Stimulated activated CD4-positive, alpha-beta T cell treated with anti-CD3 and anti-CD28 coated beads, Interleukin-2, amount 100 ng/mL, for 48 hours (primary cell): ENCODE measurements at regions not wholly inside any gene's neighbourhood (a gene's known extent, or its start where the extent isn't known, plus 50 kb on each side); places are given as distances from the start of the nearest gene placed in this dataset.

Source experiments
- DNase-seq, 2 donors: peaks; one replicate each; pipeline ENCODE4 v3.0.0-alpha.2; 2020

- no peak for DNase-seq
These were observed 549.0 kb upstream of the PKDCC start for GRCh38 chr2:41498781-41499180.

- DNase-seq: no peak
These were observed 546.9 kb upstream of the PKDCC start for GRCh38 chr2:41500895-41501294.

- DNase-seq: no peak
These were observed 545.1 kb upstream of the PKDCC start for GRCh38 chr2:41502752-41503151.

- no peak for DNase-seq
These were observed 543.3 kb upstream of the PKDCC start for GRCh38 chr2:41504532-41504931.

- no peak for DNase-seq
These were observed 537.7 kb upstream of the PKDCC start for GRCh38 chr2:41510108-41510507.

GRCh38 chr2:41521211-41521610, 526.6 kb upstream of the PKDCC start:
- no peak for DNase-seq

- DNase-seq: no peak
These were observed 520.1 kb upstream of the PKDCC start for GRCh38 chr2:41527525-41528323.

GRCh38 chr2:41535575-41535974, 512.2 kb upstream of the PKDCC start:
- no peak for DNase-seq

- no peak for DNase-seq
These were observed 507.4 kb upstream of the PKDCC start for GRCh38 chr2:41540272-41540998.

GRCh38 chr2:41543726-41544125, 504.1 kb upstream of the PKDCC start:
- DNase-seq: no peak

- no peak for DNase-seq
These were observed 503.1 kb upstream of the PKDCC start for GRCh38 chr2:41544709-41545108.

GRCh38 chr2:41546031-41546430, 501.8 kb upstream of the PKDCC start:
- no peak for DNase-seq

- no peak for DNase-seq
These were observed 479.2 kb upstream of the PKDCC start for GRCh38 chr2:41568648-41569047.

- DNase-seq: no peak
These were observed 475.7 kb upstream of the PKDCC start for GRCh38 chr2:41572154-41572553.

- DNase-seq: no peak
These were observed 471.4 kb upstream of the PKDCC start for GRCh38 chr2:41576423-41576822.

GRCh38 chr2:41579806-41580205, 468.0 kb upstream of the PKDCC start:
- DNase-seq: no peak

GRCh38 chr2:41580806-41581205, 467.0 kb upstream of the PKDCC start:
- DNase-seq: no peak

GRCh38 chr2:41595240-41595639, 452.6 kb upstream of the PKDCC start:
- DNase-seq: no peak

- no peak for DNase-seq
These were observed 450.1 kb upstream of the PKDCC start for GRCh38 chr2:41597680-41598079.

GRCh38 chr2:41598161-41598894, 449.5 kb upstream of the PKDCC start:
- no peak for DNase-seq

- no peak for DNase-seq
These were observed 447.4 kb upstream of the PKDCC start for GRCh38 chr2:41600460-41600859.

GRCh38 chr2:41602341-41602740, 445.5 kb upstream of the PKDCC start:
- DNase-seq: no peak

- DNase-seq: no peak
These were observed 442.5 kb upstream of the PKDCC start for GRCh38 chr2:41605311-41605710.

- DNase-seq: no peak
These were observed 441.9 kb upstream of the PKDCC start for GRCh38 chr2:41605914-41606313.
